Fibroblast of pulmonary artery (primary cell): ENCODE measurements at regions not wholly inside any gene's neighbourhood (a gene's known extent, or its start where the extent isn't known, plus 50 kb on each side); places are given as distances from the start of the nearest gene placed in this dataset.

Experiments used
- DNase-seq: peaks from one replicate; pipeline ENCODE4 v3.0.0-alpha.2; 2010; ENCODE audit warnings: low read depth
- H3K4me3 ChIP-seq: replicated peaks from 2 replicates; pipeline ENCODE4 v1.5.1; 2011; ENCODE audit warnings: low read depth, mild to moderate bottlenecking, control low read depth, low read length, moderate library complexity
- CTCF ChIP-seq: IDR thresholded peaks from 2 replicates; pipeline ENCODE4 v1.5.1; 2011; ENCODE audit warnings: mild to moderate bottlenecking, control low read depth, low read length, inconsistent platforms; ENCODE audit errors: missing control alignments

GRCh38 chr6:102549221-102549874 is 1155.8 kb downstream of the GRIK2 start:
- H3K4me3 ChIP-seq, result no peak overlapping the region
- no peak for TF ChIP-seq CTCF
- no peak for DNase-seq

DNA sequence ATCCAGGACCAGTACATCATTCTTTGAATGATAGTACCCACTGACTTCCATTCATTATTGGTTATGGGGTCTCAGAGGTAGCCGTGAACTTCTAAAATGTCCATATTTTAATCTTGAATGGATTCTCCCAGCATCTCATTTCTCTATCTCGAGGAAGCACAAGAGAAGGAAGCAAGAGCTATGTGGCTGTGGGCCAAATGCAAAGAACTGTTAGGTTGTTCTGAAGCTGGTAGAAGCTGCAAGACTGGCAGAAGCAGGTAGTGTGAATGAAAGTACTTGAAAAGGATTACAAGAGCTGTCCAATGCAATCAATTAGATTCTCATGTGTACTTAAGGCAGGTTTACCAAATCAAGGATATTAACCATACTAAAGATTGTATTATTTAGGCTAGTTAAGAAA is 1131.8 kb downstream of the GRIK2 start:
- no peak overlapping the region for H3K4me3 ChIP-seq
- DNase-seq, result no peak
- TF ChIP-seq CTCF, result no peak

DNA sequence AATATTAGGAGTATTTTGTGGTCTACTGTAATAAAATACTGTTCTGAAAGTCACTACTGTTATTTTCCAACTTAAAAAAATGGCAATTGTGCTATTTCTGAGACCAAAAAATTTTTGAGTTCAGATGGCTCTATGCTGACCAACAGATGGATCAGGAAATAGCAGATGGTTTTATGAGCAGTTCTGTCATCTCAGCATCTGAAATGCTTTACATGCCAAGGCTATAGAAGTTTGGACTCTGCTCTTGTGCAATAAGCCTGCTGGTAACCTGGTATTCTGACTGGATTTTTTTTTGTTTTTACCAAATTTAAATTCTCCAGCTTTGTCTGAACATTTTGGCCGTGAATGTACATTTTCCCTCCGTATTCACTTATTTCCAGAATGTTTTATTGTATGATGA is 1127.5 kb downstream of the GRIK2 start:
- no peak for DNase-seq
- H3K4me3 ChIP-seq, result no peak overlapping the region
- no peak for TF ChIP-seq CTCF

GRCh38 chr6:102517506-102517905 is 1124.0 kb downstream of the GRIK2 start:
- no peak for TF ChIP-seq CTCF
- no peak overlapping the region for H3K4me3 ChIP-seq
- DNase-seq, result no peak

DNA sequence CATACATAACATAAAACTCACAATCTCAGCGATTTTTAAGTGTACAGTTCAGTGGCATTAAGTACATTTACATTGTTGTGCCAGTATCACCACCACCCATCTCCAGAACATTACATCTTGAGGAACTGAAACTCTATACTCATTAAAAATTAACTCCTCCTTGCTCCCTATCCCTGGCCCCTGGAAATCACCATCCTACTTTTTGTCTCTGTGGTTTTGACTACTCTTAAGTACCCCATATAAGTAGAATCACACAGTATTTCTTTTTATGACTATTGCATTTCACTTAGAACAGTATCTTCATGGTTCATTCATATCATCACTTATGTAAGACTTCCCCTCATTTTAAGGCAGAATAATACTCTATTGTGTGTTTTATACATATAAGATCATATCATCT is 1108.1 kb downstream of the GRIK2 start:
- no peak for TF ChIP-seq CTCF
- DNase-seq, result no peak
- no peak overlapping the region for H3K4me3 ChIP-seq

- no peak overlapping the region for H3K4me3 ChIP-seq
- DNase-seq, result no peak
- no peak for TF ChIP-seq CTCF
These were observed 1101.3 kb downstream of the GRIK2 start for GRCh38 chr6:102494808-102495207.

DNA sequence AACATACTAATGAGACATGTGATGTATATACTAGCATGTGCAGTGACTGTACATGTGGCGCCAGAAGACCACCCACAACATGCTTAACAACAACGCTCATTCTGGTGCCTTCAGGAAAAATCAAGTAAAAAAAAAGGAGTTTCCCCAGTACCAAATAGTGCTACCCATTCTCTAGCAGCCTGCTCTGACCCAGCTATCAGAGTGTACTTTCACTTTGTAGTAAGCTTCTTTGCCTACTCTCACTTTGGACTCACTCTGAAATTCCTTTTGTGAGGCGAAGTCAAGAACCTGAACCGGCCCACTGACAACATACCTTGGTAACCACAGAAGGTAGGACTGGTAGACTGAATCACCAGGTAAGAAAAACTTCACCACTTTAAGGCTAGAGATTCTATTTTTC is 1100.0 kb downstream of the GRIK2 start:
- no peak for TF ChIP-seq CTCF
- no peak for DNase-seq
- no peak overlapping the region for H3K4me3 ChIP-seq
